OCI-LY1 (cell line): ENCODE measurements at regions not wholly inside any gene's neighbourhood (a gene's known extent, or its start where the extent isn't known, plus 50 kb on each side); places are given as distances from the start of the nearest gene placed in this dataset.
A peak's percentile ranks its signal among the peaks of the same experiment; 100 is the strongest.

ENCODE experiments used
- H2AFZ ChIP-seq: fragments of 200-600 bp; sonication (generic), shearing (Covaris generic); 2 replicates; pipeline ENCODE4 v1.6.0; 2014; ENCODE audit warnings: antibody characterized with exemption, mild to moderate bottlenecking, low read length
- H3F3A ChIP-seq: fragments of 200-600 bp; sonication (generic), shearing (Covaris generic); 2 replicates; pipeline ENCODE4 v1.6.0; 2014; ENCODE audit warnings: mild to moderate bottlenecking, antibody characterized with exemption, low read length, moderate library complexity; ENCODE audit not compliant: insufficient read depth
- H3K27ac ChIP-seq: fragments of 200-600 bp; sonication (generic); 2 replicates; pipeline ENCODE4 v1.5.1; 2014; ENCODE audit warnings: low read length, mixed run types, mild to moderate bottlenecking, low read depth; ENCODE audit not compliant: poor library complexity, severe bottlenecking
- H3K27me3 ChIP-seq: fragments of 200-600 bp; sonication (generic); 2 replicates; pipeline ENCODE4 v1.6.0; 2014; ENCODE audit warnings: antibody characterized with exemption, mild to moderate bottlenecking, low read length, moderate library complexity; ENCODE audit not compliant: insufficient read depth
- H3K36me3 ChIP-seq: fragments of 200-600 bp; sonication (generic); 2 replicates; pipeline ENCODE4 v1.6.1; 2014; ENCODE audit warnings: mild to moderate bottlenecking, antibody characterized with exemption, low read length, moderate library complexity, mixed read lengths; ENCODE audit not compliant: insufficient read depth
- H3K4me1 ChIP-seq: fragments of 200-600 bp; sonication (generic); 2 replicates; pipeline ENCODE4 v1.5.1; 2014; ENCODE audit warnings: mild to moderate bottlenecking, low read length, moderate library complexity; ENCODE audit not compliant: insufficient read depth, severe bottlenecking
- H3K4me2 ChIP-seq: fragments of 200-600 bp; sonication (generic), shearing (Covaris generic); 2 replicates; pipeline ENCODE4 v1.6.1; 2014; ENCODE audit warnings: low read length
- H3K4me3 ChIP-seq: fragments of 200-600 bp; sonication (generic); 2 replicates; pipeline ENCODE4 v1.5.1; 2014; ENCODE audit warnings: low read length, low read depth, mild to moderate bottlenecking, mixed read lengths; ENCODE audit not compliant: poor library complexity, severe bottlenecking
- H3K79me2 ChIP-seq: fragments of 200-600 bp; shearing (Covaris generic); 2 replicates; pipeline ENCODE4 v1.6.1; 2016; ENCODE audit warnings: mixed run types, low read length, mixed read lengths; ENCODE audit not compliant: insufficient read depth
- H3K9ac ChIP-seq: fragments of 200-600 bp; sonication (generic), shearing (Covaris generic); 2 replicates; pipeline ENCODE4 v1.6.1; 2014; ENCODE audit warnings: mild to moderate bottlenecking, low read length, mixed read lengths
- H3K9me2 ChIP-seq: fragments of 200-600 bp; sonication (generic), shearing (Covaris generic); 2 replicates; pipeline ENCODE4 v1.6.1; 2014; ENCODE audit warnings: low read depth, mild to moderate bottlenecking, low read length, mixed read lengths
- H3K9me3 ChIP-seq: fragments of 200-600 bp; shearing (Covaris generic); 2 replicates; pipeline ENCODE4 v1.6.1; 2014; ENCODE audit warnings: low read length, mixed read lengths
- H4K20me1 ChIP-seq: fragments of 200-600 bp; sonication (generic), shearing (Covaris generic); 2 replicates; pipeline ENCODE4 v1.6.0; 2016; ENCODE audit warnings: mild to moderate bottlenecking, low read length; ENCODE audit not compliant: insufficient read depth
- EZH2 ChIP-seq: fragments of 200-600 bp; sonication (generic), shearing (Covaris generic); IDR thresholded peaks from 2 replicates; pipeline ENCODE4 v1.8.0; 2017; ENCODE audit warnings: borderline replicate concordance, mixed run types, mild to moderate bottlenecking, antibody characterized with exemption, low read length, moderate library complexity, mixed read lengths
- TF ChIP-seq, protein P1 (sequence below): fragments of 200-600 bp; sonication (generic), shearing (Covaris generic); IDR thresholded peaks from 2 replicates; pipeline ENCODE4 v1.5.1; 2017; ENCODE audit warnings: mild to moderate bottlenecking, antibody characterized with exemption, low read length, moderate library complexity, mixed read lengths

DNA sequence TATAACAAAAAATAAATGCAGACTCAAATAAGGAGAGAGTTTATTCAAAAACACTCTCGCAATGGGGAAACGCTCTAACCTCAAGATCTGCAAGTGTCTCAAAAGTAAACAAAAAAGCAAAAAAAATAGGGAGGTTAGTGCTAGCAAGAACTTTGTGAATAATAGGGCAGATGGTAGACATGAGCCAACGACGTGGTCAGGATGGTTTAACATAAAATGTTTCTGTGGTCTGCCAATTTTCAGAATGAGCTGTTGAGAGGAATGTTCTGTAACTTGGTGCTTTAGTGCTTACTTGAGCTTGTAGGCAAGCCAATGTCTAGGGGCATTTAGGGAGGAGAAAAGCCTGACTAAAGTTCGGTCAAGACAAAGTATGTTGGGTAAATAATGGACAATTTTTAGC lies 1813.9 kb upstream of the CDH6 start:
- Histone ChIP-seq H3K27ac (peak overlapping the region; percentile 32), H2AFZ (no peak overlapping the region), H3K27me3 (no peaks in the 10 kb centered on the region), H3K9me3 (no peaks in the 10 kb centered on the region), H3K9ac (no peak overlapping the region), H4K20me1 (no peaks in the 10 kb centered on the region), H3K9me2 (no peaks in the 10 kb centered on the region), H3K4me2 (no peak overlapping the region), H3K4me1 (no peaks in the 10 kb centered on the region), H3K79me2 (no peaks in the 10 kb centered on the region), H3K4me3 (no peak overlapping the region), H3F3A (no peaks in the 10 kb centered on the region), H3K36me3 (no peaks in the 10 kb centered on the region)
- TF ChIP-seq EZH2, result no peak
- TF ChIP-seq, protein P1, sequence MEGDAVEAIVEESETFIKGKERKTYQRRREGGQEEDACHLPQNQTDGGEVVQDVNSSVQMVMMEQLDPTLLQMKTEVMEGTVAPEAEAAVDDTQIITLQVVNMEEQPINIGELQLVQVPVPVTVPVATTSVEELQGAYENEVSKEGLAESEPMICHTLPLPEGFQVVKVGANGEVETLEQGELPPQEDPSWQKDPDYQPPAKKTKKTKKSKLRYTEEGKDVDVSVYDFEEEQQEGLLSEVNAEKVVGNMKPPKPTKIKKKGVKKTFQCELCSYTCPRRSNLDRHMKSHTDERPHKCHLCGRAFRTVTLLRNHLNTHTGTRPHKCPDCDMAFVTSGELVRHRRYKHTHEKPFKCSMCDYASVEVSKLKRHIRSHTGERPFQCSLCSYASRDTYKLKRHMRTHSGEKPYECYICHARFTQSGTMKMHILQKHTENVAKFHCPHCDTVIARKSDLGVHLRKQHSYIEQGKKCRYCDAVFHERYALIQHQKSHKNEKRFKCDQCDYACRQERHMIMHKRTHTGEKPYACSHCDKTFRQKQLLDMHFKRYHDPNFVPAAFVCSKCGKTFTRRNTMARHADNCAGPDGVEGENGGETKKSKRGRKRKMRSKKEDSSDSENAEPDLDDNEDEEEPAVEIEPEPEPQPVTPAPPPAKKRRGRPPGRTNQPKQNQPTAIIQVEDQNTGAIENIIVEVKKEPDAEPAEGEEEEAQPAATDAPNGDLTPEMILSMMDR, result no peak

DNA sequence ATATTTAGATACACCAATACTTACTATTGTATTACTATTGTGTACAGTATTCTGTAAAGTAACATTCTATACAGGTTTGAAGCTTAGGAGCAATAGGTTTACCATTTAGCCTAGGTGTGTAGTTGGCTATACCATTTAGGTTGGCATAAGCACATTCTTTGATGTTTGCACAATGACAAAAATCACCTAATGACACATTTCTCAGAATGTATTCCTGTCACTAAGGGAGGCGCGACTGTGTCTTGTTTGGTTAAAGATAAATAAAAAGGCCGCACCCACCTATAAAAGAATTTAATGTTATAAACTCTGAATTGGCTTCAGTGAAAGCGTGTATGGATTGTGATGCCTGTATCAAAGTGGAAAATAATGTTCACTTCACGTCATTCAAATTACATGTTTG lies 1815.4 kb upstream of the CDH6 start:
- no peak overlapping the region for H3K27ac ChIP-seq
- TF ChIP-seq, protein P1, result no peak
- H3K9me2 ChIP-seq, result no peaks in the 10 kb centered on the region
- no peaks in the 10 kb centered on the region for H3K27me3 ChIP-seq
- H3K36me3 ChIP-seq, result no peaks in the 10 kb centered on the region
- H3K9ac ChIP-seq, result no peak overlapping the region
- no peak overlapping the region for H3K4me3 ChIP-seq
- no peak overlapping the region for H2AFZ ChIP-seq
- H3K9me3 ChIP-seq, result no peaks in the 10 kb centered on the region
- H3K79me2 ChIP-seq, result no peaks in the 10 kb centered on the region
- H4K20me1 ChIP-seq, result no peaks in the 10 kb centered on the region
- H3K4me1 ChIP-seq, result no peaks in the 10 kb centered on the region
- H3K4me2 ChIP-seq, result no peak overlapping the region
- no peaks in the 10 kb centered on the region for H3F3A ChIP-seq

DNA sequence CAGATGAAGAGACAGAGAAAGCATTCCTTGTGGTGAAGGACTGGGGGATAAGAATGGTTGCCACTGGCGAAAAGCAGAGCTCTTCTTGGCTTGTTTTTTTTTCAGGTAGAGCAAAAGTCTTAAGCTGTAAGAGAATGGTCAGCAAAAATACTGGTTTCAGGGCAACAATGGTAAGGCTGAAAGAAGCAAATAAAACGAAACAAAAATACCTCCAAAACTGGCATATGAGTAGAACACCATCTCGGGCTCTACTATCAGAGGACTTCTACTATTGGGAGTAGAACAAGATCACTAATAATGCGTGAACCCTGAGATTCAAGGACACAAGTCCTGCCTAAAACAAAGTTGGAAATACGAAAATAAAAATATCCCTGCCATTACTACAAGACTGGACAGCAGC lies 1823.2 kb upstream of the CDH6 start:
- Histone ChIP-seq H2AFZ (no peak overlapping the region), H3F3A (no peaks in the 10 kb centered on the region), H4K20me1 (no peaks in the 10 kb centered on the region), H3K27ac (no peak overlapping the region), H3K9me3 (no peaks in the 10 kb centered on the region), H3K79me2 (no peaks in the 10 kb centered on the region), H3K4me1 (no peaks in the 10 kb centered on the region), H3K9ac (no peak overlapping the region), H3K36me3 (no peaks in the 10 kb centered on the region), H3K9me2 (no peaks in the 10 kb centered on the region), H3K4me2 (no peak overlapping the region), H3K27me3 (no peaks in the 10 kb centered on the region), H3K4me3 (no peak overlapping the region)
- TF ChIP-seq, protein P1, result no peak
- TF ChIP-seq EZH2, result no peak
